ENCODE measurements at regions not wholly inside any gene's neighbourhood (a gene's known extent, or its start where the extent isn't known, plus 50 kb on each side); places are given as distances from the start of the nearest gene placed in this dataset.

DNA sequence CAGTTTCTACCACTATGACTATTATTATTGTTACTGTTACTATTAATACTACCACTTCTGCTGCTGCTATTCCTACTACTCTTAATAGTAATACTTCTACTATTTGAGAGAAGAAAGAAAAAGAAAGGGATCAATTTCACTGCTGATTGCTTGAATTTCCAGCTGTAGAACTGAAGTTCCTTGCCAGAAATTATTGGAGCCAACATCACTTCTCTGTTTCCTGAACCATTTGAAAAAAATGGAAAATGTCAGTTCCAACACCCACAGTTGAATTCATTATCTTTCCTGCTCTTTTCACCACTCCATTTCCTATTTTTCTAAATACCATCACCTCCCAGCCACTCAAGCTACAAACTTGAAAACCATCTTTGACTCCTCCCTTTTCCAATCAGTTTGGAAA, 54.1 kb upstream of the PIK3C2G start:
- ATAC-seq, result no peak

DNA sequence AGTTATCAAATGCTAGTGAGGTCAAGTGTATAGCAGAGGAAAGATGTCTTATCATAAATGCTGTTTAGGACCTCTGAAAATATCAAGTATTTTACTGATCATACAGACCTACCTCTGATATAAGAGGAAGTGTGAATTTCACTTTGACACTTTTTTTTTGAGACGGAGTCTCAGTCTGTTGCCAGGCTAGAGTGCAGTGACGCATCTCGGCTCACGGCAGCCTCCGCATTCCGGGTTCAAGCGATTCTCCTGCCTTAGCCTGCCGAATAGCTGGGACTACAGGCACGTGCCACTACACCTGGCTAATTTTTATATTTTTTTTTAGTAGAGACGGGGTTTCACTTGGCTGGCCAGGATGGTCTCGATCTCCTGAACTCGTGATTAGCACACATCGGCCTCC, 55.1 kb upstream of the PIK3C2G start:
- ATAC-seq (no peak), DNase-seq (ENCODE audit: low spot score) (no peak)

More for the DNA sequence above, 54.1 kb upstream of the PIK3C2G start:
- DNase-seq (ENCODE audit: low spot score), result no peak

GRCh38 chr12:18204053-18204452, 57.3 kb upstream of the PIK3C2G start:
- DNase-seq (ENCODE audit: low spot score) (no peak), ATAC-seq (no peak)

- no peak for ATAC-seq
- DNase-seq (ENCODE audit: low spot score), result no peak
Observed at GRCh38 chr12:18192119-18192518, 69.2 kb upstream of the PIK3C2G start.

DNA sequence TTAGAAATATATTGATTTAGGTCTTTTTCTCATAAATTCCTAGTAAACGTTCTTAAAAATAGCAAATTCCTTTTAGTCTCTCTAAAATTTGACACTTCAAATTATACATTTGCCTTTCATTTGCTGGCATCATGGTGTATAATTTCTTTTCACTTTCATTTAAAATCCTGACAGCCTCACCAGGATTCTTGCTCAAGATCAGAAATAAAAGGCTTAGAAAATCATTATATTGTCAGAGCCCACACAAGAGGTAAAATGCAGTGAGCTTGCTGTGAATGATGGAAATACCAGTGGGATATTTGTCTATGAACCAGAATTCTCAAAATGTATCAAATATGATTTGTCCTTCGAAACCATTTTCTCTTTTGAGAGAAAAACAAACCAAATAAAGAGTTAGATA, 78.2 kb upstream of the PIK3C2G start:
- DNase-seq (ENCODE audit: low spot score) (no peak), ATAC-seq (no peak)

GRCh38 chr12:18171571-18171970, 81.6 kb upstream of the RERGL start:
- DNase-seq (ENCODE audit: low spot score) (no peak), ATAC-seq (no peak)

GRCh38 chr12:18168016-18168415, 78.0 kb upstream of the RERGL start:
- no peak for ATAC-seq
- no peak for DNase-seq (ENCODE audit: low spot score)

DNA sequence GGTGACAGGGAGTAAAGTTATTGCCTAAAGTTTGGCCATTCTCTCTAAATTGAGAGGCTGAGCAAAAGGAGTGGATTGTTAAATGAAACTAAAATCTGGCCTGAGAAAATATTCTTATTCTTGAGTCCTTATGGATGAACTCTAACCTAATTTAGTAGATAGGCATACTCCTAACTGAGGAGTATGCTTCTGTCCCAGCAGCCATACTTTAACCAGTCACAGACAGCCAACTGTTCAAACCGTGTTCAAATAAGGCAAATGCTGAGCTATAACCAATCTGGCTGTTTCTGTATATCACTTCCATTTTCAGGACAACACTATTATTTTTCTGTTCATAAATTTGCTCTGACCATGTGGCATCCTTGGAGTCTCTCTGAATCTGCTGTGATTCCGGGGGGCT, 75.9 kb upstream of the RERGL start:
- ATAC-seq, result peak; percentile 12
- no peak for DNase-seq (ENCODE audit: low spot score)

DNA sequence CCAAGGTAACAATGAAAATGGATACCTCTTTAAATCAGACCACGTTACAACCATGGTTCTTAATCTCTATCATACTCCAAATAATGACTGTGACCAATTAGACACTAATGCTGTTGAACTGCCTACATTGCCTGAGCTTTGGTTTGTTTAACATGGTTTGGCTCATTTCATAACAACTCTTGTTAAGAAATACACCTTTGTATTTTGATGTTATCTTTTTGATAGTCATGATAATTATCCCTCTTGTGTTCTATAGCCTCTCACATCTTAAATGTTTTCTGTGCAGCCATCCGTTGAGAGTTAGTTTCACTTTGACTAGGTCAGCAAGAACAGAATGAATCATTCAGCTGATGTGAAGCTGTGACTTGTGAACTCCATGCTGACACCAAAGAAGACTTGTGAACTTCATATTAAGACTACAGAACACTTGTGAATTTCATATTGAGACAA, 75.5 kb upstream of the RERGL start:
- ATAC-seq (peak; percentile 85), DNase-seq (ENCODE audit: low spot score) (no peak)

- ATAC-seq, result no peak
- no peak for DNase-seq (ENCODE audit: low spot score)
Observed at GRCh38 chr12:18160901-18161300, 70.9 kb upstream of the RERGL start.

DNA sequence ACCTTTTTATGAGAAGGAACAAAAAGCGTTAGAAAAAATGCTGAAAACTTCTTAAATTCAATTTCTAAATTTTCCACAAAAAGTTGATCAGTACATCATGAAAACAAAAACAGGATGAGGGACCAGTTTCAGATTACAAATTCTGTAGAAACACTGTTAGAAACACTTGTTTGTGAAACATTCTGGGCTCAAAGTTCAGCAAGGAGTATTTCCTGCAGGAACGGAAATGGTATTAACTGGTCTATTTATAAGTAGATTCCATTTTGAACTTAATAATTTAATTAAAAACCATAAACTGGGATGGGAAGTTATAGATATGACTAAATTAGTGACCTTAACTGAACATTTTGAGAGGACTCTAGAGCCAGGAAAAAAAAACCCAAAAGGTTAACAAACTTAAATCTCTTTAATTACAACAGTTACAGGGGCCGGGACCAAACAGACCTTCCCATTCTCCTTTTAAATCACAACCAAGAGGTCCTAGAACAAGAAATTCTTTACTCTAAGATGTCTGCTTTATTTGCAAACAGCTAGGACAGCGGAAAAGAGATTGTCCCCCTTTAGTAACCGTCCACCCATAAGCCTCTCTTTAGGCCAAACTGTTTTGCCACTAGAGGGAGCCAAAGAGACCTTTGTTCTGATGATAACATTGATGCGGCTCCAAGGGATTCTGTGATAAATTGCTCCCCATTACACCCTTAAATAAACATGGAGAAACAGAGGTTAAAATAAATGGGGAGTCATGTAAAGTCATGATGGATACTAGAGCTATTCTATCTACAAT, 69.0 kb upstream of the RERGL start:
- peak; percentile 55 for ATAC-seq
- no peak for DNase-seq (ENCODE audit: low spot score)

DNA sequence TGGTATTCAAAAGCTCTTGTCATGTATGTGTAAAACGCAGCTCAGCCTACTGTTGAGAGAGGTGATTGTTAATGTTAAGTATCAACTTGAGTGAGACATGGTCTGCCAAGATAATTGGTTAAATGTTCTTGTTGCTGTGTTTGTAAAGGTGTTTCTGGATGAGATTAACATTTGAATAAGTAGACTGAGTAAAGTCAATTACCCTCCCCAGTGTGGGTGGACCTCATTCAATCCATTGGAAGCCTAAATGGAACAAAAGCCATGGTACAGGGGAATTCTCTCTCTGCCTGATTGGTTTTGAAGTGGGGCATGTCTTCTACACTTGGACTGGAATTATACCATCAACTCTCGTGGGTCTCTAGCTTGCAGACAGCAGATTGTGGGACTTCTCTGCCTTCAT, 63.8 kb upstream of the RERGL start:
- ATAC-seq (no peak), DNase-seq (ENCODE audit: low spot score) (no peak)

DNA sequence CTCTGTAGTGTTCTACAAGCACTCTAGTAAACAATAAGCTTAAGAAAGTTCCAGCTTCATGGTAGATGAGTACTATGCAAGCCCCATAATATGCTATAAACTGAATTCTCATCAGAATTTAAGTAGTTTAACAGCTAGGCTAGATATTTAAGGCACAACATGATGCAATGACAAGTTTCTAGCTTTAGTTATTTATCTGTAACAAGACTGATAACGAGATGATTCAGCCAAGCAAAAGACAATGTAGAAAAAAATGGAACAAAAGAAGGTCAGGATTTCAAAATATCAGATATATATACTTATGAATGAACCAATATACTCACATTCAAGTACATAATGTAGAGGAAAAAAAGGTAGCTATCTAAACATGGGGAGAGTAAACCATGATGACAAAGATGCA, 61.0 kb upstream of the RERGL start:
- ATAC-seq, result no peak

GRCh38 chr12:18148961-18149360, 59.0 kb upstream of the RERGL start:
- ATAC-seq (peak; percentile 92), DNase-seq (ENCODE audit: low spot score) (no peak)

More for the DNA sequence above, 61.0 kb upstream of the RERGL start:
- no peak for DNase-seq (ENCODE audit: low spot score)

- DNase-seq (ENCODE audit: low spot score) (no peak), ATAC-seq (peak; percentile 50)
Observed at GRCh38 chr12:18146363-18146762, 56.4 kb upstream of the RERGL start.

GRCh38 chr12:18145924-18146323, 55.9 kb upstream of the RERGL start:
- DNase-seq (ENCODE audit: low spot score) (no peak), ATAC-seq (peak; percentile 57)

GRCh38 chr12:18141048-18141982, 51.3 kb upstream of the RERGL start:
- ATAC-seq, result peak; percentile 56

GRCh38 chr12:18139989-18140596, 50.1 kb upstream of the RERGL start:
- ATAC-seq (peak; percentile 85), DNase-seq (ENCODE audit: low spot score) (no peak)

More at GRCh38 chr12:18141048-18141982, 51.3 kb upstream of the RERGL start:
- no peak for DNase-seq (ENCODE audit: low spot score)

Data from left lobe of liver (tissue), 2 donors.